HG03039 (cell line): ENCODE measurements at regions not wholly inside any gene's neighbourhood (a gene's known extent, or its start where the extent isn't known, plus 50 kb on each side); places are given as distances from the start of the nearest gene placed in this dataset.
A peak's percentile ranks its signal among the peaks of the same experiment; 100 is the strongest.
"Not testable (repeated sequence)": the region's sequence is repeated elsewhere in the genome, so short reads cannot be mapped to it uniquely, and the experiment has no call there.

Source experiments
- ATAC-seq: cut with Tn5 transposase; IDR thresholded peaks from one replicate; pipeline ENCODE4 v1.9.1; 2021; ENCODE audit warnings: mild to moderate bottlenecking, moderate library complexity; ENCODE audit not compliant: unreplicated experiment

DNA sequence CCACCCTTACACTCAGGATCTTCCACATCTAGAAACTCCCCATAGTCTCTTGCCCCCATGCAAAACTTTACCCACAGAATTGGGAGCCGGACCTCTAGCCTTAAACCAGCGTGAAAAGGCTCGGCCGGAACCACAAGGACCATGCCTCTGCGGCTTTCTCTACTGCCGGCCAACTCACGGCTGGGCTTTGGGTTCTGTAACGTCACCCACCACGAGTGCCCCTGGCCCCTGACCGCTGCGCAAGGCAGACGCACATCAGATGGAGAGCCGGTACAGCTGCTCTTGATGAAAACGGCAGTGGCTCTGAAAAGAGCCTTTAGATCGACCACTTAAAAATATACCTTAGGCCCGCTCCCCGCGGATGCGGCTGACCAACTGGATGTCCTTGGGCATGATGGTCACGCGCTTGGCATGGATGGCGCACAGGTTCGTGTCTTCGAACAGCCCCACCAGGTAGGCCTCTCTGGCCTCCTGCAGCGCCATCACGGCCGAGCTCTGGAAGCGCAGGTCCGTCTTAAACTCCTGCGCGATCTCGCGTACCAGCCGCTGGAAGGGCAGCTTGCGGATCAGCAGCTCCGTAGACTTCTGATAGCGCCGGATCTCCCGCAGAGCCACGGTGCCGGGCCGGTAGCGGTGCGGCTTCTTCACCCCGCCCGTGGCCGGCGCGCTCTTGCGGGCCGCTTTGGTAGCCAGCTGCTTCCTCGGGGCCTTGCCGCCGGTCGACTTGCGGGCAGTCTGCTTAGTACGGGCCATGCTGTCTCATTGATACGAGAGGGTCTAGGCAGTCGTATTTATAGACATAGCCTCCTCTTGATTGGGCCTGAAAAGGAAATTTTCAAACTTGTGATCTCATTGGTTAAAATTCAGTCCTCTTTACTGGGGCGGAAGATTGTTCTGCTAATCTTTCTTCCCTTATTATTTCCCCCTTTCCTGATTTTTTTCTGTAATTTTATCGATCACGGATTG is 66.3 kb downstream of the FAM72C start:
- not testable (repeated sequence) for ATAC-seq

DNA sequence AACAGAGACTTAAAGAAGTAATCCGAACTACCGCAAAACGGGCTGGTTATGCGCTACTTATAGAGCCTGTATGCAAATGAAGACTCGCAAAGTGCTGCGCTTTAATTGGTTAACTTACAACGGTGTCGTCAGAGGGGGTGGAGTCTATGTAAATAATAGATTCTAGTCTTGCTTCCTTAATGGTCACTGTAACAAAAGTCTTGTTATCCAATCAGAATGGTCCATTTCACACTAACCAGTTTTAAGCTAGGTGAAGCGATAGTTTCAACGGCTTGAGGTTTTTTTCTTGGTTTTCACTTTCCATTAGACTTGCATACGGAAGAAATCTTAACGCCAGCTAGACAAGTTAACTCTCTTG is 67.2 kb downstream of the FAM72C start:
- not testable (repeated sequence) for ATAC-seq

GRCh38 chr1:143903899-143904621 is 67.7 kb downstream of the FAM72C start:
- not testable (repeated sequence) for ATAC-seq

DNA sequence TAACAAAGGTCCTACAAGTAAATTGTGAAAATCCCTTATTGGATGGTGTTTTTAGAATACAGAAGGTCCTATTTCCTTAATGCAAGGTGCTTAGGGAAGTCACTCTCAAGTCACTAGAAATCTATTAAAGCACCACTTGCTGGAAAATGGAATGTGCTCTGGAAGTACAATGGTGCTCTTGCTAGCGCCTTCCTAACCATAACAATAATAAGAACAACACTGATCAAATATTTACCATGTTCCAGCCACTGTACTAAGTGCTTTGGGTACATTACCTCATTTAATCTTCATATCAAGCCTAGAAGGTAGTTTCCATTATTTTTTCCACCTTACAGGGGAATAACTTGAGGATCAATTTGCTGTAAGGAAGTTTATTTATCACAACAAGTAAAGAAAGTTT is 75.4 kb downstream of the FAM72C start:
- not testable (repeated sequence) for ATAC-seq

DNA sequence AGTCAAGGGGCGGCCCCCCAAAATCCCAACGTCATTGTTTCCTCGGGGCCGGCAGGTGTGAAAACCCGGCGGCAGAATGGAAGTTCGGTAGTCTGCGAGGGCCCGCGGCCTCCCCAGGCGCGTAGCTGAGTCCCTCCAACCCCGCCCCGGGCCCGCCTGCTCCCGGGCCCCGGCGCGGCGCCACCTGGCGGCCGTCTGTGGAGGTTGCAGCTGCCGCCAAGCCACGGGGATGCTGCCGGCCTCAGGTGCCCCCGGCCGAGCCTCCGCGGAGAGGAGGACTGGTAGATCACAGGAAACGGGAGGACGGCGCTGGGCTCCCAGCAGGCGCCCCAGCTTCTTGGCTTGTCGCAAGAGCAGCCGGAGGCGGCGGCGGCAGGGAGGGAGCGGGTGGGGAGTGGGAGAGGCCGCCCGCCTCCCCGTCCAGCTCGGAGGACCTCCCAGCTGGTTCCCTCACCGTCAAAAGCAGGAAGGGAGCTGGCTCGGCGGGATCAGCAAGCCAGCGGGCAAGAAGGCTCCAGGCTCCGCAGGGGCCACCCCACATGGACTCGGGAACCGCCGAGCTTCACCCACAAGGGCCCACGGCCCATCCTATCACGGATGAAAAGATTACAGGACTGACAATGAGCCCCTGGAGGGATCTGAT is 86.7 kb downstream of the FAM72C start:
- ATAC-seq = peak; percentile 89

- ATAC-seq = peak; percentile 79
Measured at GRCh38 chr1:143884532-143884931, 87.3 kb downstream of the FAM72C start.

DNA sequence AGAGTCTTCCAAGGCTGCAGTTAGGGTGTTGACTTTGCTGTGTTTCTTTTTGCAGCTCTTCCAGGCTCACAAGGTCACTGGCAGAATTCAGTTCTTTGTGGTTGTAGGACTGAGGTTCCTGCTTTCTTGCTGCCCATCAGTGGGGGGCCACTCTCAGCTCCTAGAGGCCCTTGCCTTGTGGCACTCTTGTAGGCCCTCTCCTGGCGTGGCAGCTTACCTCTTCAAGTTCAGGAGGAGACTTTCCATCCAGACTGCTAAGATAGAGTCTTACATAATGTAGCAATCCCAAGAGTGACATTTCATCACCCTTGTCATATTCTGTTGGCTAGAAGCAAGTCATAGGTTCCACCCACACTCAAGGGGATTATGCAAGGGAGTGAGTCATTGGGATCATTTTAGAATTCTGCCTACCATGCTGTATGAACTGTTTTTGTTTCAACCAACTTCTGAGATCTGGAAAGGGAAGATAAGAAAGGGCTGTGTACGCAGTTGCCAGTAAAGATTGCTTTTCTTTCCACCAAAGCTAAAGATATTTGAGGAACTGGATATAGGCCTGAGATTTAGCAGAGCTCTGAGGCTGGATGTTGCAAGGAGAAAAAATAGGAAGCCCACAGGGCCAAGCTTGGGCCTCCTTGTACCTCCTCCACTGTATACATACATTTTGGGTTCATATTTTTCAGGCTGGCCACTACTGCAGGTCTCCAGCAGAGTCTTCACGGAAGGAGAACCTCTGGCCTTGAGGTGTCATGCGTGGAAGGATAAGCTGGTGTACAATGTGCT is 91.8 kb downstream of the FAM72C start:
- not testable (repeated sequence) for ATAC-seq

GRCh38 chr1:143875947-143876346 is 95.8 kb downstream of the FAM72C start:
- ATAC-seq = not testable (repeated sequence)

DNA sequence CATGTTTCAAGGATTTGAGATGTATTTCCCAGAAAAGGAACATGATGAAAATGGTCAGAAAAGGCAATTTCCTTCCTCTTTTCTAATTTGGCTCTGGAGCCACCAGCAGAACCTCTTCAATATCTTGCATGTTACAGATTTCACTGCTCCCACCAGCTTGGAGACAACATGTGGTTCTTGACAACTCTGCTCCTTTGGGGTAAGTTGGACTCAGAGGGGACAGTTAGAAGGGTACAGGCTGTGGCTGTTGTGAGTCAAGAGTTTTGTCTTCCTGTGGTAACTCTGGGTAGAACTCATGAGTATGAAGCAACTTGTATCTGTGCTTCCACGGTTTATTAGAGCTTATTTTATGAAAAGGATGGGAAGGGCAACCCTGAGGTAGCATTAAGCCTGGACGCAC is 97.2 kb downstream of the FAM72C start:
- ATAC-seq = not testable (repeated sequence)

DNA sequence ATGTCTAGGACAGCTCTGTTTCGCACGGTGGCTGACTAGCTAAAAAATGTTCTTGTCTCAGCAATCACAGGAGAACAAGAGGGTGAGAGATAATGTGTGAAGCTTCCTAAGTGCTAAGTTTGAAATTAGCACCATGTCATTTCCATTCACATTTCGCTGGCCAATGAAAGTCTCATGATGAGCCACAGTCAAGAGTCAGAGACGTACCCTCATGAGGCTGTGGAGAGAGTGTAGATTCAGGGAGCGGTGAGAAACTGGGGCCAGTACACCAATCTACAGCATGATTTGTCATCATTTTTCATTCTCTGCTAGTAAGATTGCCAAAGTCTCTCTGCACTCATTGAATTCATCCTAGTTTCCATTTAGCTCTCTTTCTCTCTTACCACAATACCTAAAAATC is 98.1 kb downstream of the FAM72C start:
- not testable (repeated sequence) for ATAC-seq

- not testable (repeated sequence) for ATAC-seq
Measured at GRCh38 chr1:143870388-143870787, 101.4 kb downstream of the FAM72C start.

DNA sequence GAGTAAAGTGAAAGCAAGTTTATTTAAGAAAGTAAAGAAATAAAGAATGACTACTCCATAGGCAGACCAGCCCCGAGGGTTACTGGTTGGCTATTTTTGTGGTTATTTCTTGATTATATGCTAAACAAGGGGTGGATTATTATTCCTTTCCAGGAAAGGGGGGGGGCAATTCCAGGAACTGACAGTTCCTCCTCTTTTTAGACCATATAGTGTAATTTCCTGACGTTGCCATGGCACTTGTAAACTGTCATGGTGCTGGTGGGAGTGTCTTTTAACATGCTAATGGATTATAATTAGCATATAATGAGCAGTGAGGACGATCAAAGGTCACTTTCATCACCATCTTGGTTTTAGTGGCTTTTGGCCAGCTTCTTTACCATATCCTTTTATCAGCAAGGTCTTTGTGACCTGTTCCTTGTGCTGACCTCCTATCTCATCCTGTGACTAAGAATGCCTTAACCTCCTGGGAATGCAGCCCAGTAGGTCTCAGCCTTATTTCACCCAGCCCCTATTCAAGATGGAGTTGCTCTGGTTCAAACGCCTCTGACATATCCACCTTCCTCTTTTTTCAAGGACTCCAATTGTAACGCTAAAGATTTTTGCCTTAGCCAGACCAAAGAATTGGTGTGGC is 104.1 kb downstream of the FAM72C start:
- ATAC-seq = not testable (repeated sequence)

GRCh38 chr1:143863901-143864520 is 107.8 kb downstream of the FAM72C start:
- not testable (repeated sequence) for ATAC-seq

DNA sequence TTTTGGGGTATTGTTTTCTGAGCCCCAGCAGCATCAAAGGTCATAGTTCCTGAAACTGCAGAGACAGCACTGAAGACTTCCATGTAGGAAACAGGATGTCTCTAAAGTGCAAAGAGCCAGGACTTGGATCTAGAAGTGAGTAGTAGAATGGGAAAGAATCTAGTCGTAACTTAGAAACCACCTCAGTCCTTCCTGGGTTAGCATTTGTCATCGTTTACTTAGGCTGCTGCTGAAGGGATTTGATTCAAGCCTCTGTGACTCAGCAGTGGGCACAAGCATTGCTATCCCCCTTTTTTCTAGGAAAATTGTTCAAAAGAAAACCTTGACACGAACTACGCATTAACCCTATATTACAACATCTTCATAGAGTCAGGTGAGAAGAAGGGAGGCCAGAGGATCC is 109.1 kb downstream of the FAM72C start:
- not testable (repeated sequence) for ATAC-seq

DNA sequence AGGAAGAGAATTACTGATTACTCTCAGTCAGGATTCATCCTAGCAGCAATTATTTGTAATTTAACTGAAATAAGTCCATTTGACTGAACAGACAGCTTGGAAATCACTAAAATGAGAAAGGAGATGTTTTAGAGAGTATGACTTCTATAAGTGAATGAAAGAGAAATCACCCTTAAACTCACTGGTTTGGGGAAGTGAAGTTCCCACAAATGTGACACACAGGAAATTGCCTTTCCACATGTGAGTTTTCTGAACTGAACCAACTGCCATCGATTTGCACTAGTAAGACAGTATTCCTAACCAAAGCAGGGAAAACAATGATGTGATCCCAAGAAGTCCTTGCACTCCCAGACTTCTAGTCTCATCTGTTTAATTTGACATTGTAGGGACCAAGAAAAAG is 110.5 kb downstream of the FAM72C start:
- not testable (repeated sequence) for ATAC-seq

DNA sequence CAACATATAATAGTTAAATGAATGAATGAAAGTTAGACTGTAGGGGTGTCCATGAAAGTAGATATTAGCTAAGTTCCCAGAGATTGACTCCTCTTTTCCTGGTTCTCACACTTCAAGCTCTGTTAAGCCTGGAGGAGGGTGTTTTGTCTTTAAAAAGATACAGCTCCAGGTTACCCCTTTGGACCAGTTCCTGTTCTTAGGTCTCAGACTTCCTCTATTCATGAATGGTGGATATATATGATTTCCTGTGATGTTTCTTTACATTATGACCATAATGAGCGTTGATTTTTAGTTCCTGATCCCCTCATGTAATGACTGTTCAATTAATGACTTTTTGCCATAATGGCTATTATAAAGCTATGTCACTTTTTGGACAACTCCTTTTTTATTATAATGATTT is 115.9 kb downstream of the FAM72C start:
- not testable (repeated sequence) for ATAC-seq

- ATAC-seq = not testable (repeated sequence)
Measured at GRCh38 chr1:143854069-143854468, 117.7 kb downstream of the FAM72C start.

GRCh38 chr1:143850637-143851036 is 121.1 kb downstream of the FAM72C start:
- not testable (repeated sequence) for ATAC-seq

DNA sequence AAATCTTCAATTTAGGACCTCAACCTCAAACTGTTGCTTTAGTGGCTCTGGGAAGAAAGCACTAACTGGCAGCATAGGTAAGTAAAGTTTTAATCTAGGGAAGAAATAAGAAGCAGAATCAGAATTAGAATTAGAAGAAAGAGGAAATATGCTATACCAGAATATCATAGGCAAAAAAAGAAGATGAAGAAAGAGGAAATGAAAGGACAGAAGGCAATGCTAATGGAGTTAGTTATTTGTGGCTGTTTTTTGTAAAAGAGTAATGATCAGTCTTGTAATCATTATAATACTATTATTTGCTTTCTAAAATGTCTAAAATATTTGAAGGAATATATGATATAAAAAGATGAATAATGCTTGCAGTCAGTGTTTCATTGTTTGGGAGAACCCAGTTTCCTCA is 122.9 kb downstream of the FAM72C start:
- not testable (repeated sequence) for ATAC-seq

DNA sequence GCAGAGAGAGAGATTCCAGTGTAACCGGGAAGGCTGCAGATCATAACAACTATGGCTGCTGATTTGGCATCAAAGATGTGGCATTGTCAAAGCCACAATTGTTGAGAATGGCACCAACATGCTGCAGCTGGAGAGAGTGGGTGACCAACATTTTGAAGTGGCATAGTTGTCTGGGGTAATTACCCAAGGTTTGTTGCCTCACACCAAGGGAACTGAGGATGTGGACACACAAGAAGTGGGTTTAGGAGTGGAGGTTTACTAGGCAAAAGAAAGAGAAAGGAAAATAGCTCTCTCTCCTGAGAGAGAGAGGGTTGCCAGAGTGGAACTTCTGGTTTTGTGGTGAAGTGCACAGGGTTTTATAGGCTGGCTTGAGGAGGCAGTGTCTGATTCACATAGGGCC is 126.6 kb downstream of the FAM72C start:
- ATAC-seq = not testable (repeated sequence)
